GM12873 (cell line): ENCODE measurements at regions not wholly inside any gene's neighbourhood (a gene's known extent, or its start where the extent isn't known, plus 50 kb on each side); places are given as distances from the start of the nearest gene placed in this dataset.

Experiments used
- TF ChIP-seq, protein P1 (sequence below): IDR thresholded peaks from 2 replicates; pipeline ENCODE4 v1.5.1; 2012; ENCODE audit warnings: low read depth, mild to moderate bottlenecking, moderate library complexity, low read length, control low read depth; ENCODE audit not compliant: insufficient read depth; ENCODE audit errors: missing control alignments

DNA sequence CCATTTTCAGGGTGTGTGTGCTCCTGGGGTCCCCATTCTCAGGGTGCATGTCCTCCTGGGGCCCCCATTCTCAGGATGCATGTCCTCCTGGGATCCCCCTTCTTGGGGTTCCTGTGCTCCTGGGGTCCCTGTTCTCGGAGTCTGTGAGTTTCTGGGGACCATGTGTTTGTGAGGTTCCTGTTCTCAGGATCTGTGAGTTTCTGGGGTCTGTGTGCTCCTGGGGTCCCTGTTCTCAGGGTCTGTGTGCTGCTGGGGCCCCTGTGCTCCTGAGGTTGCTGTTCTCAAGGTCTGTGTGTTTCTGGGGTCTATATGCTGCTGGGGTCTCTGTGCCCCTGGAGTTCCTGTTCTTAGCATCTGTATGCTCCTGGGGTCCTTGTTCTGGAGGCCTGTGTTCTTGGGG lies 425.5 kb downstream of the GLRX3 start:
- TF ChIP-seq, protein P1, sequence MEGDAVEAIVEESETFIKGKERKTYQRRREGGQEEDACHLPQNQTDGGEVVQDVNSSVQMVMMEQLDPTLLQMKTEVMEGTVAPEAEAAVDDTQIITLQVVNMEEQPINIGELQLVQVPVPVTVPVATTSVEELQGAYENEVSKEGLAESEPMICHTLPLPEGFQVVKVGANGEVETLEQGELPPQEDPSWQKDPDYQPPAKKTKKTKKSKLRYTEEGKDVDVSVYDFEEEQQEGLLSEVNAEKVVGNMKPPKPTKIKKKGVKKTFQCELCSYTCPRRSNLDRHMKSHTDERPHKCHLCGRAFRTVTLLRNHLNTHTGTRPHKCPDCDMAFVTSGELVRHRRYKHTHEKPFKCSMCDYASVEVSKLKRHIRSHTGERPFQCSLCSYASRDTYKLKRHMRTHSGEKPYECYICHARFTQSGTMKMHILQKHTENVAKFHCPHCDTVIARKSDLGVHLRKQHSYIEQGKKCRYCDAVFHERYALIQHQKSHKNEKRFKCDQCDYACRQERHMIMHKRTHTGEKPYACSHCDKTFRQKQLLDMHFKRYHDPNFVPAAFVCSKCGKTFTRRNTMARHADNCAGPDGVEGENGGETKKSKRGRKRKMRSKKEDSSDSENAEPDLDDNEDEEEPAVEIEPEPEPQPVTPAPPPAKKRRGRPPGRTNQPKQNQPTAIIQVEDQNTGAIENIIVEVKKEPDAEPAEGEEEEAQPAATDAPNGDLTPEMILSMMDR: no peak

DNA sequence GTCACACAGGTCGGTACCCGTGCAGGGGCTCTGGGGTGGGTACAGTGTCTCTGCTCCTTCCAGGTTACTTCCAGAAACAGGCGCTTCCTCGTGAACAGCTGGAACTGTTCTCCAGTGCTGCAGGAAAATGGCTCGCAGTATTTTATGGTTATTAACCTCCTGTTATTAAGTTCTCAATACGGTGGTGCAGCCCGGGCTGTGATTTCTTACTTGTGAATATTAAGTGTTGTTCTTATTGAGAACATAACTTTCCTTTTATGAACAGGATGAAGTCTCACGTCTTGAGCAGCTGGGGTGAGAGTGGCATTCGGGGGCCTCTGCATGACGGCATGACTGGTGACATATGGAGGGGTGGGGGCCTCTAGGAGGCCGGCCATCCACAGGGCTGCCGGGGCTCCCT lies 430.8 kb downstream of the GLRX3 start:
- TF ChIP-seq, protein P1: no peak

DNA sequence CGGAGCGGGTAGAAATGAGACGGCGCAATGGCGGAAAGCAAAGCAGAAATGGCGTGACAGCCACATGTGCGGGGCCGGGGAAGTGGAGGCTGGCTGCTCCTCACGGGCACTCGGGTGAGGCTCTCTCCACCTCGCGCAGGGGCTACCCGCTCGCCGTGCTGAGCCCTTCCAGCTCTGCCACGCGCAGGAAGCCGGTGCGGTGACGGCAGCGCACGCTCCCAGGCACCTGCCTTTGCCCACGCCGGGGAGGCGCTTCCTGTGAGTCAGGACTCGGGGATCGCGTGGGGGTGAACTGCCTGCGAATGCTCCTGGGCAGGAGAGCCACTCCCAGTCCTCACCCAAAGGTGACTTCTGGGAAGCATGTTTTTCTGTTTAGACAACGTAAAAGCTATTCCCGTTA lies 431.2 kb downstream of the GLRX3 start:
- TF ChIP-seq, protein P1: no peak

DNA sequence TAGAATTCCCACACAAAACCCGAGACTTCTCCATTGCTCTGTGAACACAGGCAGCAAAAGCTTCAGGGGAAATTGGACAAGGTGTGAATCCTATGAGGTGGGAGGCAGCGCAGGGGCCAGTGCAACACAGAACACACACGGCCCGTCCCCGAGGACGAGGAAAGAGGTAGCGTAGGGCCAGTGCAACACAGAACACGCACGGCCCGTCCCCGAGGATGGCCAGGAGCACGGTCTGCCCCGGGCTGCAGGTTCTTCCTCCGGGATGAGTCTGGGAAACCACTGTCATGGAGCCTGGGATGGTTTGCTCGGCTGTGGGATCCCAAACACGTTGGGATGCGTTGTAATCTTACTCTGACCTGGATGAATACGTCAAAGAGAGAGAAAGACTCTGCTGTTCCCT lies 432.1 kb downstream of the GLRX3 start:
- TF ChIP-seq, protein P1: no peak

DNA sequence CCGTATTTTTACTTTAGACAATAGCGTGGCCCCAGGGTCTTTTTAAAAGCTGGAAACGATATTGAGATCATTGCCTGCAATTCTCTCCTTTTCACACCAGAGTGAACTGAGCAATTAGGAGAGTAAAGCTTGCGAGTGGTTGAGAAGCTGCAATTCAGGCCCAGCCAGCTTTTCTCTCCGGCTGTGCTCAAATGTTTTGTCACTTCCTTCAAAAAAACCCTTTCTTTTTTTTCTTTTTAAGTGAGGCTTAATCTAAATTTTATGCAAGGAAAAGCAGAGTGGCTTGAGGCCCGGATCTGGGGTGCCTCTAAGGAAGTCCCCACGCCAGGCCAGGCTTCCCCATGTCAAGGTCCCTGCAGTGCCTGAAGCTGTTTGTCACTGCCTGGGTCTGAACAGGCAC lies 433.9 kb downstream of the GLRX3 start:
- TF ChIP-seq, protein P1: no peak

DNA sequence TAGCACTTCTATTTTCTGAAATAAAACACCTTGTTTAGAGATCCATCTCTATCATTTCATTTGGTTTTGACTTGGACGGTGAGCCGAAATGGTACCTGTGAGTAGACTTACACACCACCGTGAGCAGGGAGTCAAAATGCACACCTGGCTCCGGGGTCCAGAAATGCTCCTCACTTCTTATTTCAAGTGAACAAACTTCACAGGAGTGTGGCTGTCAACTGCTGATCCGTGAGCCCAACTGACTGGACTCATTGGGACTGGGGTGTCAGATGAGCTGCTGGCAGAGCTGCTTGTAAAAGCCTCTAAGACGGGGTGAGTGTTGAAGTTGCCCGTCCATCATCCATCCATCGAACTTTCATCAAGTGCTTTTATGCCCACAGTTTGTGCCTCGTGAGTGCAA lies 435.5 kb downstream of the GLRX3 start:
- TF ChIP-seq, protein P1: no peak

DNA sequence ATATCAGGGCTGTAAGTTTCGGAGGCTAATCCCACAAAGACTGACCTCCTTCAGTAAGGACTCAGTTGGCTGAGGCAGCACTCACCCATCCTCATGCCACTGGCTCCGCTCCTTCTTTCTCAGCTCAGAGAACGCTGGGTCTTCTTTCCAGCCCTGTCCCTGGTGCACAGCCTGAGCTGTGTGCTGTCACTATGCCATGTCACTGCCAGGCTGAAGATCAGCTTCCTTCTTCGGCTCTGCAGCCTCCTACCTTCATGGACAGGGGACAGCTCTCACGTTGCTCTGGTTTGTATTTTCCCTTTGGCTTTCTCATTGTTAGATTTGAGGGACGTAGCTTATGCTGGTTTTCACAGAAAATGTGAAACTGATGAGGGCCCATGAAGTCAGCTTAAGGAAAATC lies 437.3 kb downstream of the GLRX3 start:
- TF ChIP-seq, protein P1: no peak
